Neuronal stem cell (in vitro differentiated cells): ENCODE measurements at regions not wholly inside any gene's neighbourhood (a gene's known extent, or its start where the extent isn't known, plus 50 kb on each side); places are given as distances from the start of the nearest gene placed in this dataset.

Source experiments
- DNase-seq: peaks from one replicate; pipeline ENCODE4 v3.0.0-alpha.2; 2013; ENCODE audit warnings: low spot score
- H2AFZ ChIP-seq: one replicate; pipeline ENCODE4 v1.6.1; 2013; ENCODE audit warnings: mild to moderate bottlenecking, low read length, inconsistent platforms
- H2AK5ac ChIP-seq: 2 replicates; pipeline ENCODE4 v1.6.1; 2013; ENCODE audit warnings: low read depth, mild to moderate bottlenecking, inconsistent platforms, low read length, moderate library complexity, mixed read lengths
- H2BK120ac ChIP-seq: 2 replicates; pipeline ENCODE4 v1.6.1; 2013; ENCODE audit warnings: low read depth, mild to moderate bottlenecking, inconsistent platforms, low read length, moderate library complexity, mixed read lengths
- H2BK12ac ChIP-seq: one replicate; pipeline ENCODE4 v1.6.1; 2013; ENCODE audit warnings: low read length, inconsistent platforms
- H2BK15ac ChIP-seq: 2 replicates; pipeline ENCODE4 v1.6.1; 2013; ENCODE audit warnings: mild to moderate bottlenecking, low read length, inconsistent platforms, mixed read lengths
- H2BK5ac ChIP-seq: one replicate; pipeline ENCODE4 v1.6.1; 2013; ENCODE audit warnings: inconsistent platforms, mild to moderate bottlenecking, low read length, moderate library complexity
- H3K14ac ChIP-seq: one replicate; pipeline ENCODE4 v1.6.1; 2013; ENCODE audit warnings: low read length, inconsistent platforms
- H3K18ac ChIP-seq: 2 replicates; pipeline ENCODE4 v1.6.1; 2013; ENCODE audit warnings: low read length, inconsistent platforms
- H3K23ac ChIP-seq: 2 replicates; pipeline ENCODE4 v1.6.1; 2013; ENCODE audit warnings: low read depth, mild to moderate bottlenecking, mixed read lengths, low read length, inconsistent platforms; ENCODE audit not compliant: poor library complexity
- H3K27ac ChIP-seq: replicated peaks from 3 replicates; pipeline ENCODE4 v1.5.1; 2013; ENCODE audit warnings: low read length, inconsistent platforms
- H3K27me3 ChIP-seq, 3 experiments: 2 replicates each; pipeline ENCODE4 v1.6.1; 2013; ENCODE audit warnings: low read length in 3 of 3, mild to moderate bottlenecking in 2 of 3, inconsistent platforms in 1 of 3, low read depth in 1 of 3, mixed read lengths in 1 of 3, moderate library complexity in 1 of 3; ENCODE audit not compliant: control insufficient read depth in 3 of 3, insufficient read depth in 3 of 3
- H3K36me3 ChIP-seq, 2 donors: replicated peaks in 1 of 2; 2 replicates each; pipeline ENCODE4 v1.6.1; 2013; ENCODE audit warnings: low read length in 2 of 2; ENCODE audit not compliant: control insufficient read depth in 2 of 2, insufficient read depth in 2 of 2
- H3K4ac ChIP-seq: 2 replicates; pipeline ENCODE4 v1.6.1; 2013; ENCODE audit warnings: inconsistent platforms, mild to moderate bottlenecking, low read length, moderate library complexity
- H3K4me1 ChIP-seq, 2 donors: 1 replicate in 1 of 2; 2 replicates in 1 of 2; pipeline ENCODE4 v1.6.1; 2013; ENCODE audit warnings: low read length in 2 of 2, low read depth in 1 of 2; ENCODE audit not compliant: control insufficient read depth in 2 of 2, insufficient read depth in 1 of 2
- H3K4me2 ChIP-seq: one replicate; pipeline ENCODE4 v1.6.1; 2013; ENCODE audit warnings: mild to moderate bottlenecking, low read length, inconsistent platforms; ENCODE audit not compliant: insufficient read depth, poor library complexity, severe bottlenecking
- H3K4me3 ChIP-seq, 2 donors: 2 replicates each; pipeline ENCODE4 v1.5.1; 2013; ENCODE audit warnings: low read length in 2 of 2, mild to moderate bottlenecking in 2 of 2, inconsistent platforms in 1 of 2, moderate library complexity in 1 of 2
- H3K79me1 ChIP-seq: one replicate; pipeline ENCODE4 v1.6.1; 2013; ENCODE audit warnings: low read depth, mild to moderate bottlenecking, inconsistent platforms, low read length, moderate library complexity
- H3K9ac ChIP-seq: one replicate; pipeline ENCODE4 v1.6.1; 2013; ENCODE audit warnings: mild to moderate bottlenecking, low read depth, low read length, inconsistent platforms; ENCODE audit not compliant: poor library complexity
- H3K9me3 ChIP-seq, 2 donors: replicated peaks in 1 of 2; 2 replicates each; pipeline versions ENCODE3 to v1.6.1; 2013; ENCODE audit warnings: low read length in 2 of 2, mild to moderate bottlenecking in 2 of 2, inconsistent platforms in 1 of 2, low read depth in 1 of 2, mixed read lengths in 1 of 2, moderate library complexity in 1 of 2; ENCODE audit not compliant: control insufficient read depth in 2 of 2, insufficient read depth in 1 of 2
- H4K8ac ChIP-seq: one replicate; pipeline ENCODE4 v1.6.1; 2013; ENCODE audit warnings: low read depth, mild to moderate bottlenecking, inconsistent platforms, low read length, moderate library complexity
- H4K91ac ChIP-seq: one replicate; pipeline ENCODE4 v1.6.1; 2013; ENCODE audit warnings: low read length, low read depth, mild to moderate bottlenecking, inconsistent platforms; ENCODE audit not compliant: poor library complexity
- WGBS, 2 donors: extraction: QIAGEN DNeasy Blood & Tissue Kit; methylation state at CpG; one replicate each; pipeline ENCODE4 v1.1.7; 2013; ENCODE audit warnings: missing lambda C conversion rate in 2 of 2, mixed read lengths in 1 of 2; ENCODE audit not compliant: insufficient read length in 2 of 2, insufficient replicate concordance in 1 of 2; ENCODE audit errors: extremely low coverage in 2 of 2; 5-methylcytosine and 5-hydroxymethylcytosine counted together

DNA sequence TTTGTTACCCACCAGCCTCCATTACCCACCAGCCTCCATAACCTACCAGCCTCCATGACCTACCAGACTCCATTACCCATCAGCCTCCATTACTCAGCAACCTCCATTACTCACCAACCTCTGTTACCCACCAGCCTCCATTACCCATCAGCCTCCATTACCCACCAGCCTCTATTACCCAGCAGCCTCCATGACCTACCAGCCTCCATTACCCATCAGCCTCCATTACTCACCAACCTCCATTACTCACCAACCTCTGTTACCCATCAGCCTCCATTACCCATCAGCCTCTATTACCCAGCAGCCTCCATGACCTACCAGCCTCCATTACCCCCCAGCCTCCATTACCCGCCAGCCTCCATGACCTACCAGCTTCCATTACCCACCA is 133.3 kb upstream of the HS6ST1 start:
- H2BK12ac ChIP-seq: no peak overlapping the region
- no peak overlapping the region for H3K4me2 ChIP-seq
- no peak overlapping the region for H3K23ac ChIP-seq
- peak overlapping the region; percentile 77 for H4K91ac ChIP-seq
- no CpG with 5 or more reads among the region's 1 CpG for WGBS, 2 donors
- peaks cover 0 to 5% of the 10 kb centered on the region in 2 donors for H3K9me3 ChIP-seq
- no peak overlapping the region for H3K4ac ChIP-seq
- no peak overlapping the region for H3K4me3 ChIP-seq
- H2AK5ac ChIP-seq: peak overlapping the region; percentile 85
- H3K4me1 ChIP-seq: no peaks in the 10 kb centered on the region
- no peak overlapping the region for H2BK5ac ChIP-seq
- H3K14ac ChIP-seq: no peak overlapping the region
- H3K18ac ChIP-seq: no peak overlapping the region
- no peaks in the 10 kb centered on the region for H3K79me1 ChIP-seq
- no peak overlapping the region for H2BK15ac ChIP-seq
- no peak overlapping the region for H3K27ac ChIP-seq
- no peak for DNase-seq
- H2AFZ ChIP-seq: no peak overlapping the region
- no peak overlapping the region for H3K9ac ChIP-seq
- no peak overlapping the region for H4K8ac ChIP-seq
- H3K36me3 ChIP-seq: no peaks in the 10 kb centered on the region
- H3K27me3 ChIP-seq: no peaks in the 10 kb centered on the region
- no peak overlapping the region for H2BK120ac ChIP-seq

DNA sequence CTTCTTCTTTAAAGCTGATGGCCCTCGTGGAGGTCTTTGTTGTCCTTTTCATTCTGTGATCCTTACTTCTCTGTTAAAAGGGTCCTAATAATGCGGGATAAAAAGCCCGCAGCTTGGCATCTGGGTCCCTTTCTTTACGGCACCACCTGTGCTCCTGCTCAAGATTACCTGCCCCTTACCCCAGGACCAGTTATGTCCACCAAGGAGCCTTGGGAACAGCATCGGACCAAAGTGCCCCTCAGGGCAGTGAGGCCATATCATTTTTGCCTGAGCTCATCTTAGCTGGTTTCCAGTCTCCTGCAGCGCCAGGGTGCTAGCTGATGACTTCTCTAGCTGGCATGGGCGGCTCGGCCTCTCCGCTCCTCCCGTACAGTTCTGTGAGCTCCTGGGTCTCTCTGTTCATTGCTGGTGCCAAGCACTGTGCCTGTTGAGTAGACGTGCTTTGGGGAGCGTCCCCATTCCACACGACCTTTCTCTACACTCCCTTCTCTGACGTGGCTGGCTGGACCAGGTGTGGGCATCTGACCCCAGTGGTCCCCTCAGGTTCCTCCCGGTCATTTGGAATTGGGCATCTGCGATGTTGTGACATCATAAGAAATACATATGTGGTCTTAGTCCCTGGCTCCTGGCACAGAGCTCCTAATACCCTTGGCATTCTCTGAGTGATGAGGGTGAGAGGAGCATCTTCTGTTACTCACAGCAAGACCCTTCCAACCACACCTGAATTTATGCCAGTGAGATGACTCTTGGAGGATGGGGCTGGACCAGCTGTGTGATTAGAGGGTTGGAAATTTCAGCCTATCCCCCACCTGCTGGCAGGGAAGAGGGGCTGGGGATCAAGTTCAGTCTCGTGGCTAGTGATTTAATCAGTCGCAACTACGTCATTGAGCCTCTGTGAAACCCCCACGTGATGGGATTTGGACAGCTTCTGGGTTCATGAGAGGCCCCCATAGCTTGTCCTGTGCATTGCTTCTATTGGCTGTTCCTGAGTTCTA is 134.2 kb upstream of the HS6ST1 start:
- no peak overlapping the region for H2AFZ ChIP-seq
- H3K36me3 ChIP-seq: no peaks in the 10 kb centered on the region
- DNase-seq: no peak
- peak overlapping the region; percentile 51 for H2AK5ac ChIP-seq
- no peak overlapping the region for H3K23ac ChIP-seq
- H3K27me3 ChIP-seq: no peaks in the 10 kb centered on the region
- no peak overlapping the region for H3K9ac ChIP-seq
- WGBS, 2 donors: no CpG with 5 or more reads among the region's 20 CpGs
- H2BK5ac ChIP-seq: no peak overlapping the region
- H3K4me2 ChIP-seq: no peak overlapping the region
- no peak overlapping the region for H4K91ac ChIP-seq
- H3K27ac ChIP-seq: no peak overlapping the region
- no peak overlapping the region for H3K18ac ChIP-seq
- no peaks in the 10 kb centered on the region for H3K4me1 ChIP-seq
- H2BK15ac ChIP-seq: peak overlapping the region; percentile 14
- peak overlapping the region; percentile 23 for H2BK12ac ChIP-seq
- H3K79me1 ChIP-seq: no peaks in the 10 kb centered on the region
- peaks cover 0 to 5% of the 10 kb centered on the region in 2 donors for H3K9me3 ChIP-seq
- H3K14ac ChIP-seq: no peak overlapping the region
- no peak overlapping the region for H2BK120ac ChIP-seq
- no peak overlapping the region for H3K4me3 ChIP-seq
- H4K8ac ChIP-seq: no peak overlapping the region
- no peak overlapping the region for H3K4ac ChIP-seq

DNA sequence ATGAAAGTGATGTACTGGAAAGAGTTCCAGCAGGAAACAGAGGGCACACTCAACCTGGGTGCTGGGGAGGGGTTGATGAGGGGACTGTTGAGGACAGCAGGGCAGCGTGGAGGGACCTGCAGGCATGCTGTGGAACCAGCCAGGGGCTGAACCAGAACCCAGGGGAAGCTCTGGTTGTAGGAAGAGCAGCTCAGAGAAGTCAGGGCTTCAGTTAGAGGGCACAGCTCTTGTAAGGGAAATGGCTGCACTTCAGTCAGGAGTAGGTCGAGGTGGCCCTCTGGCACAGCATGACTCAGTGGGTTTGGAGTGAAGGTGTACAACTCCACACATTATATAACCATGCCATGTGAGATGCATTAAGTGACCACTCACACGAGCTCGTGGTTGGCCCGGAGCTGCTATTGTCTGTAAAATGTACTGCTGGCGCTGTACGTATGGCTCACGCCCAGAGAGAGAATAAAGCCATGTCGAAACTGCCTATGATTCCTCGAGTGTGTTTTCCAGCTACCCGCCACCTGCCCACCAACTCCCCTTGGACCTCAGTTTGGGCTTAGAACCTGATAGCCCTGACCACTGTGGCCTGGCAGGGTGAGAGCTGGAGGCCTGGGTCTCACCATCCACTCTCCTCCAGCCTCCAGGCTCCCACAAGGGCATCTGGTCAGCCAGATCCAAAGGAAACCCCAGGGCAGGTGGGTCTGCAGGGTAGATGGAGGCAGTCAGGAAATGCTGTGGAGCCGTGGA is 136.5 kb upstream of the HS6ST1 start:
- no peaks in the 10 kb centered on the region for H3K36me3 ChIP-seq
- H3K9me3 ChIP-seq: peaks cover 0 to 5% of the 10 kb centered on the region in 2 donors
- no CpG with 5 or more reads among the region's 12 CpGs for WGBS, 2 donors
- DNase-seq: no peak
- no peak overlapping the region for H3K9ac ChIP-seq
- H3K4me1 ChIP-seq: no peaks in the 10 kb centered on the region
- H2AK5ac ChIP-seq: no peak overlapping the region
- H2BK120ac ChIP-seq: no peak overlapping the region
- H3K23ac ChIP-seq: peak overlapping the region; percentile 8
- H3K79me1 ChIP-seq: no peaks in the 10 kb centered on the region
- no peak overlapping the region for H2AFZ ChIP-seq
- H3K4me3 ChIP-seq: no peak overlapping the region
- H3K4me2 ChIP-seq: no peak overlapping the region
- H3K4ac ChIP-seq: no peak overlapping the region
- no peak overlapping the region for H4K8ac ChIP-seq
- H2BK15ac ChIP-seq: peak overlapping the region; percentile 32
- no peak overlapping the region for H4K91ac ChIP-seq
- no peak overlapping the region for H3K14ac ChIP-seq
- H3K27me3 ChIP-seq: no peaks in the 10 kb centered on the region
- no peak overlapping the region for H3K27ac ChIP-seq
- H3K18ac ChIP-seq: no peak overlapping the region
- H2BK5ac ChIP-seq: no peak overlapping the region
- H2BK12ac ChIP-seq: no peak overlapping the region

DNA sequence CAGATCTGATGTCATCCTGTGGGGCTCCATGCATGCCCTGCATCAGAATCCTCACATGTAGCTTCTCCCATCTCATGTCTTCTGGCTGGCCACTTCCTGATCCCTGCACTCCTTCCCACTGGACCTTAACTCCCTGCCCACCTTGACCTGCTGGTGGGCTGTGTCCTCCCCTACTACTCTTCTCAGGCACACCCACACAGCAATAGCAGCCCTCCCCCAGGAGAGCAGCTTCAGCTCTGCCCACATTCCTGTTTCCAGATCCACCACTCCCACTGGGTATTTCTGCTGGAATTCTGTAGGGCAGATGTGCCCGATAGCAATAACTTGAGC is 137.0 kb upstream of the HS6ST1 start:
- no peaks in the 10 kb centered on the region for H3K36me3 ChIP-seq
- no CpG with 5 or more reads among the region's 1 CpG for WGBS, 2 donors
- no peak overlapping the region for H3K4me3 ChIP-seq
- no peak overlapping the region for H3K23ac ChIP-seq
- H3K27me3 ChIP-seq: no peaks in the 10 kb centered on the region
- H3K9me3 ChIP-seq: peaks cover 0 to 5% of the 10 kb centered on the region in 2 donors
- H3K18ac ChIP-seq: no peak overlapping the region
- no peak overlapping the region for H4K91ac ChIP-seq
- H3K4ac ChIP-seq: no peak overlapping the region
- H4K8ac ChIP-seq: no peak overlapping the region
- no peak overlapping the region for H2BK5ac ChIP-seq
- H3K79me1 ChIP-seq: no peaks in the 10 kb centered on the region
- no peak overlapping the region for H2BK15ac ChIP-seq
- no peak overlapping the region for H3K4me2 ChIP-seq
- no peak overlapping the region for H2BK12ac ChIP-seq
- no peak overlapping the region for H2BK120ac ChIP-seq
- no peak overlapping the region for H2AFZ ChIP-seq
- no peak overlapping the region for H3K9ac ChIP-seq
- H3K14ac ChIP-seq: no peak overlapping the region
- no peak overlapping the region for H2AK5ac ChIP-seq
- no peak for DNase-seq
- H3K4me1 ChIP-seq: no peaks in the 10 kb centered on the region
- H3K27ac ChIP-seq: no peak overlapping the region
